K562 (cell line): ENCODE measurements at regions not wholly inside any gene's neighbourhood (a gene's known extent, or its start where the extent isn't known, plus 50 kb on each side); places are given as distances from the start of the nearest gene placed in this dataset.

Experiments used
- CTCF ChIP-seq, 3 experiments: IDR thresholded peaks in 2 of 3; conservative IDR thresholded peaks in 1 of 3; 2 replicates each; pipeline ENCODE4 v1.5.1; 2011 to 2012; ENCODE audit warnings: low read length in 3 of 3, mild to moderate bottlenecking in 3 of 3, control low read depth in 2 of 3, improper control_type of control experiment in 1 of 3, inconsistent platforms in 1 of 3, low read depth in 1 of 3, mixed read lengths in 1 of 3, moderate library complexity in 1 of 3; ENCODE audit not compliant: insufficient read depth in 2 of 3
- MAFK ChIP-seq: IDR thresholded peaks from 2 replicates; pipeline ENCODE4 v1.6.1; 2011; ENCODE audit warnings: low read length, improper control_type of control experiment
- POLR2A ChIP-seq: fragments of 450-650 bp; conservative IDR thresholded peaks from 2 replicates; pipeline ENCODE4 v1.6.1; 2016

- TF ChIP-seq CTCF (IDR thresholded peaks at IDR 0.05 in 2 of 3, conservative IDR thresholded peaks at IDR 0.05 in 1 of 3; ENCODE audit: insufficient read depth in 2 of 3, low read depth in 1 of 3, low read length in 3 of 3) (no peak), MAFK (no peak), POLR2A (no peak)
These were observed 177.2 kb downstream of the POLR2M start for GRCh38 chr15:57883701-57884100.
